Panc1 (cell line): ENCODE measurements at regions not wholly inside any gene's neighbourhood (a gene's known extent, or its start where the extent isn't known, plus 50 kb on each side); places are given as distances from the start of the nearest gene placed in this dataset.

Experiments
- CTCF ChIP-seq: fragments of 450-650 bp; IDR thresholded peaks from 2 replicates; pipeline ENCODE4 v1.5.1; 2017; ENCODE audit warnings: mild to moderate bottlenecking
- POLR2AphosphoS5 ChIP-seq: IDR thresholded peaks from 2 replicates; pipeline ENCODE4 v1.6.1; 2012; ENCODE audit warnings: mild to moderate bottlenecking, low read depth, low read length, moderate library complexity
- SIN3A ChIP-seq: IDR thresholded peaks from 2 replicates; pipeline ENCODE4 v1.6.1; 2012; ENCODE audit warnings: low read depth, mild to moderate bottlenecking, low read length, moderate library complexity, borderline replicate concordance; ENCODE audit not compliant: insufficient read depth

GRCh38 chr5:62152394-62153087 lies 153.5 kb upstream of the KIF2A start:
- TF ChIP-seq CTCF (no peak), POLR2AphosphoS5 (no peak), SIN3A (no peak)
